HepG2 (cell line): ENCODE measurements at regions not wholly inside any gene's neighbourhood (a gene's known extent, or its start where the extent isn't known, plus 50 kb on each side); places are given as distances from the start of the nearest gene placed in this dataset.

Source experiments
- ATAC-seq: fragments of 200-7000 bp; cut with Tn5 transposase; 3 replicates; pipeline ENCODE4 v1.9.1; 2020; ENCODE audit warnings: mild to moderate bottlenecking, moderate library complexity
- BruUV-seq: library from RNA; stranded (reverse); fragments of 400-500 nt; replicated peaks from 2 replicates; lab custom pipeline; 2021; lab: Mats Ljungman, UMichigan
- CTCF ChIA-PET: fragments of 300-600 bp; formaldehyde crosslinking; extraction: SDS; loops from one replicate; lab custom pipeline; 2021; ENCODE audit warnings: low total read pairs, inconsistent platforms, low intra/inter-chr PET ratio; lab: Yijun Ruan, JAX
- POLR2A ChIA-PET: fragments of 350-600 bp; sonication (Branson Sonifier 250); formaldehyde crosslinking; loops from one replicate; lab custom pipeline; 2020; ENCODE audit warnings: antibody characterized with exemption, inconsistent platforms; lab: Yijun Ruan, JAX
- DNase-seq: peaks from one replicate; pipeline ENCODE4 v3.0.0-alpha.2; 2015; ENCODE audit warnings: low spot score
- FAIRE-seq: peaks from 3 replicates; lab custom pipeline; 2011; peaks lifted over from hg19 to GRCh38; lab: Jason Lieb, UNC
- H2AFZ ChIP-seq: one replicate; pipeline ENCODE4 v1.6.1; 2011; ENCODE audit warnings: low read length, inconsistent platforms
- H3K27ac ChIP-seq: fragments of 300-600 bp; 3 replicates; pipeline ENCODE4 v1.8.0; 2011; ENCODE audit warnings: mixed run types, mild to moderate bottlenecking, mixed read lengths, low read length, inconsistent platforms; ENCODE audit not compliant: insufficient read depth; ENCODE audit errors: extremely low read length
- H3K27me3 ChIP-seq, 2 experiments: fragments of 200-600 bp in 1 of 2; 2 replicates in 1 of 2; 3 replicates in 1 of 2; pipeline versions ENCODE4 v1.6.0 to v1.8.0; 2011; ENCODE audit warnings: low read length in 2 of 2, mild to moderate bottlenecking in 2 of 2, moderate library complexity in 2 of 2, inconsistent platforms in 1 of 2; ENCODE audit not compliant: insufficient read depth in 2 of 2, control insufficient read depth in 1 of 2
- H3K36me3 ChIP-seq, 2 experiments: fragments of 200-600 bp in 1 of 2; replicated peaks in 1 of 2; 2 replicates in 1 of 2; 3 replicates in 1 of 2; pipeline versions ENCODE4 v1.5.1 to v1.8.0; 2011; ENCODE audit warnings: low read length in 2 of 2, inconsistent platforms in 1 of 2; ENCODE audit not compliant: insufficient read depth in 2 of 2, control insufficient read depth in 1 of 2
- H3K4me1 ChIP-seq: 2 replicates; pipeline ENCODE4 v1.5.1; 2012; ENCODE audit warnings: low read length, inconsistent platforms; ENCODE audit not compliant: insufficient read depth
- H3K4me2 ChIP-seq: 2 replicates; pipeline ENCODE4 v1.6.0; 2011; ENCODE audit warnings: low read depth, low read length, inconsistent platforms
- H3K4me3 ChIP-seq, 3 experiments: fragments of 200-600 bp in 1 of 3; sonication (generic), shearing (Covaris generic) in 1 of 3; replicated peaks in 1 of 3; 2 replicates each; pipeline ENCODE4 v1.5.1; 2011 to 2016; ENCODE audit warnings: low read length in 3 of 3, inconsistent platforms in 2 of 3, low read depth in 2 of 3, mild to moderate bottlenecking in 2 of 3, control low read depth in 1 of 3, mixed read lengths in 1 of 3; ENCODE audit not compliant: insufficient read depth in 1 of 3
- H3K79me2 ChIP-seq: one replicate; pipeline ENCODE4 v1.6.1; 2011; ENCODE audit warnings: low read length, inconsistent platforms; ENCODE audit not compliant: insufficient read depth
- H3K9ac ChIP-seq: 2 replicates; pipeline ENCODE4 v1.6.0; 2011; ENCODE audit warnings: mild to moderate bottlenecking, low read depth, low read length, inconsistent platforms; ENCODE audit not compliant: insufficient read depth
- H3K9me3 ChIP-seq: 2 replicates; pipeline ENCODE4 v1.5.1; 2012; ENCODE audit warnings: mild to moderate bottlenecking, low read length
- H4K20me1 ChIP-seq: 2 replicates; pipeline ENCODE4 v1.6.0; 2011; ENCODE audit warnings: inconsistent platforms, mild to moderate bottlenecking, low read length, moderate library complexity; ENCODE audit not compliant: insufficient read depth
- ATF1 ChIP-seq: IDR thresholded peaks from 2 replicates; pipeline ENCODE4 v1.6.1; 2016; ENCODE audit warnings: mild to moderate bottlenecking, control low read depth
- CAMTA2 ChIP-seq: sonication (generic); formaldehyde crosslinking; IDR thresholded peaks from 2 replicates; pipeline ENCODE4 v1.4.0; 2020; ENCODE audit warnings: mild to moderate bottlenecking, missing genetic modification reagents, borderline replicate concordance
- PAX8 ChIP-seq: sonication (generic); formaldehyde crosslinking; IDR thresholded peaks from 2 replicates; pipeline ENCODE4 v1.8.0; 2022; ENCODE audit warnings: mild to moderate bottlenecking, missing genetic modification reagents, borderline replicate concordance
- PCBP1 ChIP-seq: fragments of 200-400 bp; formaldehyde crosslinking; IDR thresholded peaks from 2 replicates; pipeline ENCODE4 v1.6.1; 2017; ENCODE audit warnings: mild to moderate bottlenecking, low read depth, low read length, borderline replicate concordance
- PPARG ChIP-seq: conservative IDR thresholded peaks from 2 replicates; pipeline ENCODE4 v1.6.1; 2016; ENCODE audit warnings: missing biosample characterization, missing genetic modification reagents
- SETDB1 ChIP-seq: sonication (generic); formaldehyde crosslinking; IDR thresholded peaks from 2 replicates; pipeline ENCODE4 v1.5.1; 2020; ENCODE audit warnings: missing genetic modification reagents, mild to moderate bottlenecking, borderline replicate concordance
- SMARCC2 ChIP-seq: fragments of 450-650 bp; IDR thresholded peaks from 2 replicates; pipeline ENCODE4 v1.6.1; 2017; ENCODE audit warnings: antibody characterized with exemption, mild to moderate bottlenecking
- TEAD2 ChIP-seq: sonication (generic); formaldehyde crosslinking; IDR thresholded peaks from 2 replicates; pipeline ENCODE4 v1.9.0; 2021; ENCODE audit warnings: missing genetic modification reagents
- ZNF430 ChIP-seq: sonication (generic); formaldehyde crosslinking; IDR thresholded peaks from 2 replicates; pipeline ENCODE4 v1.9.0; 2021; ENCODE audit warnings: mild to moderate bottlenecking, missing genetic modification reagents
- ZNF564 ChIP-seq: sonication (generic); formaldehyde crosslinking; IDR thresholded peaks from 2 replicates; pipeline ENCODE4 v1.8.1; 2023; ENCODE audit warnings: mild to moderate bottlenecking, missing genetic modification reagents
- ZNF644 ChIP-seq: IDR thresholded peaks from 2 replicates; pipeline ENCODE4 v1.6.1; 2016; ENCODE audit warnings: low read depth
- ZNF703 ChIP-seq: sonication (generic); formaldehyde crosslinking; IDR thresholded peaks from 2 replicates; pipeline ENCODE4 v1.5.1; 2020; ENCODE audit warnings: missing genetic modification reagents, mild to moderate bottlenecking, moderate library complexity, borderline replicate concordance
- ZNF761 ChIP-seq: sonication (generic); formaldehyde crosslinking; conservative IDR thresholded peaks from 2 replicates; pipeline ENCODE4 v1.4.0; 2020; ENCODE audit warnings: mild to moderate bottlenecking, missing genetic modification reagents
- ZSCAN30 ChIP-seq: sonication (generic); formaldehyde crosslinking; IDR thresholded peaks from 2 replicates; pipeline ENCODE4 v1.5.0; 2020; ENCODE audit warnings: mild to moderate bottlenecking, missing genetic modification reagents
- WGBS: methylation state at CpG from one replicate; pipeline ENCODE4 v1.1.6; 2017; ENCODE audit warnings: low lambda C conversion rate; 5-methylcytosine and 5-hydroxymethylcytosine counted together
- in situ Hi-C: cut with HindIII; loops from 2 replicates; pipeline ENCODE4 v1.10.0; 2017; ENCODE audit warnings: low pct_unique_long_range_greater_than_20kb; ENCODE audit not compliant: extremely low pct_ligation_motif_present
- intact Hi-C: fragments of 100-400 bp; cut with micrococcal nuclease; formaldehyde crosslinking; loops from one replicate; pipeline ENCODE4 v1.10.0; 2022; ENCODE audit not compliant: unreplicated experiment
- TF ChIP-seq, protein P1 (sequence below): sonication (generic); formaldehyde crosslinking; IDR thresholded peaks from 2 replicates; pipeline ENCODE4 v1.8.1; 2023; ENCODE audit warnings: missing genetic modification reagents, inconsistent platforms, borderline replicate concordance
- TF ChIP-seq, protein P2 (sequence below): sonication (generic); formaldehyde crosslinking; IDR thresholded peaks from 2 replicates; pipeline ENCODE4 v1.5.1; 2020; ENCODE audit warnings: missing genetic modification reagents, mild to moderate bottlenecking, borderline replicate concordance

DNA sequence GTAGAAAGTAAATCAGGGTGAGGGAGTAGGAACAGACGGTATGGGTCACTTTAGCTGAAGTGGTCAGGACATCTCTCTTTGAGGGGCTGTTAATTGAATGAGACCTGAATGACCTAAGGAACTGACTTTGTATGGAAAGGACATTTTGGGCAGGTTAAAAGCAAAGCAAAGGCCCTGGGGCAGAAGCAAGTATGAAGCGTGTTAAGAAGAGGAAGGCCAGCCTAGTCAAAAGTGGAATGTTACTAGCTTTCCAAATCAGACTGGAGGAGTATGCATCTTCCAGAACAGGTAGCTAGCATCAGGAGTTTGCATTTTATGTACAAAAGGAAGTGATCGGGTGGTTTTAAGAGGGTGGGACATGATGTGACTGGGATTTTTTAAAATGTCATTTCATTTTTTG lies 70.9 kb upstream of the PCGF5 start (continued):
- no peak for TF ChIP-seq ATF1 (CRISPR knock-in tag)
- no peak for TF ChIP-seq ZNF761 (CRISPR knock-in tag)
- TF ChIP-seq ZNF703 = no peak

DNA sequence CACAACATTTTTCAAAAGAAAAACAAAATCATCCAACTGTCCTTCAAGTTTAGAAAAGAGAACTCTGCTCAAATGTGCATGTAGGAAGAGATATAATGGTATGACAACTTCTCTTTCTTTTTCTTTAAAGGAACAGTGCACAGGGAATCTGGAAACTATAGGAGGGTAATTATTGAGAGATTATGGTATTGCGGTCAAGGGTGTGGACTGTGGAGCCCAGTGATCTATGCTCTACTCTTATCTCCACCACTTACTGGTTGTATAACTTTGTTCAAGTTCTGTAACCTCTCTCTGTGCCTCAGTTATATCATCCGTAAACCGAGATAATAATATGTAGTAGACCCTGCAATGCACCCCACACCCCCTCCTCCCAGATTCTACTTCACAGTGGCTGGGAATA lies 69.8 kb upstream of the PCGF5 start:
- Histone ChIP-seq H2AFZ (no peak overlapping the region), H3K4me3 (no peak overlapping the region), H3K4me2 (no peak overlapping the region), H3K9me3 (no peaks in the 10 kb centered on the region), H3K27ac (no peak overlapping the region), H3K36me3 (no peaks in the 10 kb centered on the region), H3K9ac (no peak overlapping the region), H4K20me1 (no peaks in the 10 kb centered on the region), H3K27me3 (no peaks in the 10 kb centered on the region), H3K4me1 (no peaks in the 10 kb centered on the region), H3K79me2 (no peaks in the 10 kb centered on the region)
- 22% methylated on average over 3 of the region's 3 CpGs for WGBS
- ChIA-PET CTCF (no interaction called here), POLR2A (no interaction called here)
- ATAC-seq = no peak
- in situ Hi-C loops (no loop called here), intact Hi-C loops (no loop called here)
- no peak for FAIRE-seq
- no peak for DNase-seq
- BruUV-seq = no TSS peak
- no peak for TF ChIP-seq ZNF644
- TF ChIP-seq PCBP1 = no peak
- TF ChIP-seq SETDB1 (CRISPR knock-in tag) = no peak
- TF ChIP-seq, protein P1, sequence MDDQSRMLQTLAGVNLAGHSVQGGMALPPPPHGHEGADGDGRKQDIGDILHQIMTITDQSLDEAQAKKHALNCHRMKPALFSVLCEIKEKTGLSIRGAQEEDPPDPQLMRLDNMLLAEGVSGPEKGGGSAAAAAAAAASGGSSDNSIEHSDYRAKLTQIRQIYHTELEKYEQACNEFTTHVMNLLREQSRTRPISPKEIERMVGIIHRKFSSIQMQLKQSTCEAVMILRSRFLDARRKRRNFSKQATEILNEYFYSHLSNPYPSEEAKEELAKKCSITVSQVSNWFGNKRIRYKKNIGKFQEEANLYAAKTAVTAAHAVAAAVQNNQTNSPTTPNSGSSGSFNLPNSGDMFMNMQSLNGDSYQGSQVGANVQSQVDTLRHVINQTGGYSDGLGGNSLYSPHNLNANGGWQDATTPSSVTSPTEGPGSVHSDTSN (CRISPR knock-in tag) = no peak
- no peak for TF ChIP-seq ZNF564 (CRISPR knock-in tag)
- no peak for TF ChIP-seq CAMTA2 (CRISPR knock-in tag)
- no peak for TF ChIP-seq PAX8 (CRISPR knock-in tag)
- no peak for TF ChIP-seq ZNF430 (CRISPR knock-in tag)
- TF ChIP-seq PPARG (CRISPR knock-in tag) = no peak
- TF ChIP-seq TEAD2 = no peak
- no peak for TF ChIP-seq SMARCC2
- no peak for TF ChIP-seq ZSCAN30
- TF ChIP-seq, protein P2, sequence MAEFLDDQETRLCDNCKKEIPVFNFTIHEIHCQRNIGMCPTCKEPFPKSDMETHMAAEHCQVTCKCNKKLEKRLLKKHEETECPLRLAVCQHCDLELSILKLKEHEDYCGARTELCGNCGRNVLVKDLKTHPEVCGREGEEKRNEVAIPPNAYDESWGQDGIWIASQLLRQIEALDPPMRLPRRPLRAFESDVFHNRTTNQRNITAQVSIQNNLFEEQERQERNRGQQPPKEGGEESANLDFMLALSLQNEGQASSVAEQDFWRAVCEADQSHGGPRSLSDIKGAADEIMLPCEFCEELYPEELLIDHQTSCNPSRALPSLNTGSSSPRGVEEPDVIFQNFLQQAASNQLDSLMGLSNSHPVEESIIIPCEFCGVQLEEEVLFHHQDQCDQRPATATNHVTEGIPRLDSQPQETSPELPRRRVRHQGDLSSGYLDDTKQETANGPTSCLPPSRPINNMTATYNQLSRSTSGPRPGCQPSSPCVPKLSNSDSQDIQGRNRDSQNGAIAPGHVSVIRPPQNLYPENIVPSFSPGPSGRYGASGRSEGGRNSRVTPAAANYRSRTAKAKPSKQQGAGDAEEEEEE (CRISPR knock-in tag) = no peak
